Tibial nerve (tissue), 3 donors: ENCODE measurements at regions not wholly inside any gene's neighbourhood (a gene's known extent, or its start where the extent isn't known, plus 50 kb on each side); places are given as distances from the start of the nearest gene placed in this dataset.

Experiments used
- CTCF ChIP-seq, 5 experiments: fragments of 200-600 bp in 3 of 5; fragments of 450-650 bp in 2 of 5; sonication (generic) in 3 of 5; IDR thresholded peaks; one replicate each; pipeline ENCODE4 v1.5.1; 2016 to 2019; ENCODE audit warnings: antibody characterized with exemption in 5 of 5, mild to moderate bottlenecking in 3 of 5, moderate library complexity in 2 of 5
- POLR2A ChIP-seq, 2 donors: fragments of 450-650 bp; IDR thresholded peaks; one replicate each; pipeline ENCODE4 v1.6.1; 2017; ENCODE audit warnings: antibody characterized with exemption in 2 of 2, mild to moderate bottlenecking in 2 of 2, moderate library complexity in 2 of 2

GRCh38 chr13:40272776-40273139 is 393.7 kb downstream of the FOXO1 start:
- TF ChIP-seq CTCF (IDR thresholded peaks at IDR 0.05) = no peak
- no peak for TF ChIP-seq POLR2A (IDR thresholded peaks at IDR 0.05)
